NCI-H2227 (cell line): ENCODE measurements at regions not wholly inside any gene's neighbourhood (a gene's known extent, or its start where the extent isn't known, plus 50 kb on each side); places are given as distances from the start of the nearest gene placed in this dataset.
"Not testable (repeated sequence)": the region's sequence is repeated elsewhere in the genome, so short reads cannot be mapped to it uniquely, and the experiment has no call there.

ENCODE experiments used
- DNase-seq: peaks from one replicate; lab custom pipeline; 2025; ENCODE audit not compliant: unreplicated experiment; lab: John Stamatoyannopoulos, UW

GRCh38 chrX:138874271-138874935 is 162.9 kb upstream of the FGF13 start:
- DNase-seq = no peak

- DNase-seq = not testable (repeated sequence)
These were observed 162.1 kb upstream of the FGF13 start for GRCh38 chrX:138873640-138874039.

- no peak for DNase-seq
These were observed 161.0 kb upstream of the FGF13 start for GRCh38 chrX:138872537-138872936.

GRCh38 chrX:138871739-138872138 is 160.2 kb upstream of the FGF13 start:
- DNase-seq = no peak

- no peak for DNase-seq
These were observed 155.1 kb upstream of the FGF13 start for GRCh38 chrX:138866643-138867042.

- DNase-seq = no peak
These were observed 153.7 kb upstream of the FGF13 start for GRCh38 chrX:138865093-138865649.

- DNase-seq = no peak
These were observed 147.9 kb upstream of the FGF13 start for GRCh38 chrX:138859421-138859820.

- DNase-seq = no peak
These were observed 147.4 kb upstream of the FGF13 start for GRCh38 chrX:138858951-138859350.

GRCh38 chrX:138858438-138858837 is 146.9 kb upstream of the FGF13 start:
- no peak for DNase-seq

GRCh38 chrX:138856881-138857604 is 145.5 kb upstream of the FGF13 start:
- no peak for DNase-seq

- no peak for DNase-seq
These were observed 142.4 kb upstream of the FGF13 start for GRCh38 chrX:138853936-138854335.

- no peak for DNase-seq
These were observed 138.0 kb upstream of the FGF13 start for GRCh38 chrX:138849521-138849920.

GRCh38 chrX:138847930-138848329 is 136.4 kb upstream of the FGF13 start:
- no peak for DNase-seq

- no peak for DNase-seq
These were observed 134.3 kb upstream of the FGF13 start for GRCh38 chrX:138845786-138846185.

- DNase-seq = not testable (repeated sequence)
These were observed 95.9 kb upstream of the FGF13 start for GRCh38 chrX:138807400-138807799.

GRCh38 chrX:138794246-138794645 is 82.7 kb upstream of the FGF13 start:
- no peak for DNase-seq

- DNase-seq = no peak
These were observed 80.0 kb upstream of the FGF13 start for GRCh38 chrX:138791551-138791950.

GRCh38 chrX:138788771-138789170 is 77.3 kb upstream of the FGF13 start:
- DNase-seq = no peak

- DNase-seq = not testable (repeated sequence)
These were observed 67.0 kb upstream of the FGF13 start for GRCh38 chrX:138778576-138778909.

GRCh38 chrX:138777908-138778575 is 66.5 kb upstream of the FGF13 start:
- DNase-seq = not testable (repeated sequence)

GRCh38 chrX:138777230-138777629 is 65.7 kb upstream of the FGF13 start:
- no peak for DNase-seq

GRCh38 chrX:138775517-138775916 is 64.0 kb upstream of the FGF13 start:
- DNase-seq = no peak
